ENCODE measurements at regions not wholly inside any gene's neighbourhood (a gene's known extent, or its start where the extent isn't known, plus 50 kb on each side); places are given as distances from the start of the nearest gene placed in this dataset.
A peak's percentile ranks its signal among the peaks of the same experiment; 100 is the strongest.
"Not testable (repeated sequence)": the region's sequence is repeated elsewhere in the genome, so short reads cannot be mapped to it uniquely, and the experiment has no call there.

GRCh38 chr6:22366214-22366613 is 69.4 kb upstream of the PRL start:
- H3K4me1 Mint-ChIP-seq: peaks cover 53% of the 10 kb centered on the region
- H3K27ac Mint-ChIP-seq: no peak overlapping the region
- no peak overlapping the region for H3K4me3 Mint-ChIP-seq
- DNase-seq (ENCODE audit: low spot score in 2 of 2, unreplicated experiment in 2 of 2): no peak
- peaks cover 9% of the 10 kb centered on the region for H3K9me3 Mint-ChIP-seq
- no peaks in the 10 kb centered on the region for H3K27me3 Mint-ChIP-seq (ENCODE audit: low read depth)
- TF ChIP-seq CTCF (IDR thresholded peaks at IDR 0.05; ENCODE audit: unreplicated experiment): no peak
- H3K36me3 Mint-ChIP-seq: peaks cover 3% of the 10 kb centered on the region

GRCh38 chr6:22367346-22367745 is 70.5 kb upstream of the PRL start:
- H3K27ac Mint-ChIP-seq: peak overlapping the region; percentile 89
- H3K9me3 Mint-ChIP-seq: peaks cover 4% of the 10 kb centered on the region
- H3K27me3 Mint-ChIP-seq (ENCODE audit: low read depth): no peaks in the 10 kb centered on the region
- no peaks in the 10 kb centered on the region for H3K36me3 Mint-ChIP-seq
- peaks cover 46% of the 10 kb centered on the region for H3K4me1 Mint-ChIP-seq
- no peak for TF ChIP-seq CTCF (IDR thresholded peaks at IDR 0.05; ENCODE audit: unreplicated experiment)
- no peak for DNase-seq (ENCODE audit: low spot score in 2 of 2, unreplicated experiment in 2 of 2)
- no peak overlapping the region for H3K4me3 Mint-ChIP-seq

GRCh38 chr6:22368794-22369193 is 72.0 kb upstream of the PRL start:
- peaks cover 10% of the 10 kb centered on the region for H3K9me3 Mint-ChIP-seq
- peaks cover 32% of the 10 kb centered on the region for H3K4me1 Mint-ChIP-seq
- TF ChIP-seq CTCF (IDR thresholded peaks at IDR 0.05; ENCODE audit: unreplicated experiment): no peak
- no peak for DNase-seq (ENCODE audit: low spot score in 2 of 2, unreplicated experiment in 2 of 2)
- H3K4me3 Mint-ChIP-seq: no peak overlapping the region
- H3K36me3 Mint-ChIP-seq: no peaks in the 10 kb centered on the region
- peak overlapping the region; percentile 45 for H3K27ac Mint-ChIP-seq
- H3K27me3 Mint-ChIP-seq (ENCODE audit: low read depth): no peaks in the 10 kb centered on the region

- no peaks in the 10 kb centered on the region for H3K36me3 Mint-ChIP-seq
- H3K9me3 Mint-ChIP-seq: peaks cover 21% of the 10 kb centered on the region
- DNase-seq (ENCODE audit: low spot score in 2 of 2, unreplicated experiment in 2 of 2): no peak
- H3K27ac Mint-ChIP-seq: no peak overlapping the region
- peaks cover 3% of the 10 kb centered on the region for H3K4me1 Mint-ChIP-seq
- no peak for TF ChIP-seq CTCF (IDR thresholded peaks at IDR 0.05; ENCODE audit: unreplicated experiment)
- H3K27me3 Mint-ChIP-seq (ENCODE audit: low read depth): no peaks in the 10 kb centered on the region
- no peak overlapping the region for H3K4me3 Mint-ChIP-seq
Observed at GRCh38 chr6:22372922-22373321, 76.1 kb upstream of the PRL start.

- not testable (repeated sequence) for DNase-seq (ENCODE audit: low spot score in 2 of 2, unreplicated experiment in 2 of 2); H3K27me3 Mint-ChIP-seq (ENCODE audit: low read depth)
Observed at GRCh38 chr6:22374950-22375349, 78.1 kb upstream of the PRL start.

GRCh38 chr6:22376293-22376692 is 79.5 kb upstream of the PRL start:
- H3K27me3 Mint-ChIP-seq (ENCODE audit: low read depth); H3K4me3 Mint-ChIP-seq; H3K4me1 Mint-ChIP-seq; H3K36me3 Mint-ChIP-seq; H3K27ac Mint-ChIP-seq; DNase-seq (ENCODE audit: low spot score in 2 of 2, unreplicated experiment in 2 of 2): not testable (repeated sequence)
- H3K9me3 Mint-ChIP-seq: peaks cover 21% of the 10 kb centered on the region

More at GRCh38 chr6:22374950-22375349, 78.1 kb upstream of the PRL start:
- not testable (repeated sequence) for H3K4me1 Mint-ChIP-seq, H3K36me3 Mint-ChIP-seq, H3K27ac Mint-ChIP-seq, H3K4me3 Mint-ChIP-seq
- peaks cover 26% of the 10 kb centered on the region for H3K9me3 Mint-ChIP-seq

GRCh38 chr6:22378536-22378935 is 81.7 kb upstream of the PRL start:
- H3K9me3 Mint-ChIP-seq: peaks cover 18% of the 10 kb centered on the region
- H3K36me3 Mint-ChIP-seq; H3K4me3 Mint-ChIP-seq; H3K27ac Mint-ChIP-seq; H3K4me1 Mint-ChIP-seq; H3K27me3 Mint-ChIP-seq (ENCODE audit: low read depth); DNase-seq (ENCODE audit: low spot score in 2 of 2, unreplicated experiment in 2 of 2): not testable (repeated sequence)
